Muscle of leg (tissue), 3 donors: ENCODE measurements at regions not wholly inside any gene's neighbourhood (a gene's known extent, or its start where the extent isn't known, plus 50 kb on each side); places are given as distances from the start of the nearest gene placed in this dataset.
A peak's percentile ranks its signal among the peaks of the same experiment; 100 is the strongest.

ENCODE experiments used
- DNase-seq: peaks from one replicate; pipeline ENCODE4 v3.0.0; 2013
- H3K27ac ChIP-seq: one replicate; pipeline ENCODE4 v1.5.1; 2013; ENCODE audit warnings: mild to moderate bottlenecking, low read length, control low read depth
- H3K27me3 ChIP-seq: one replicate; pipeline ENCODE4 v1.6.1; 2013; ENCODE audit warnings: low read length; ENCODE audit not compliant: control insufficient read depth, insufficient read depth
- H3K36me3 ChIP-seq: one replicate; pipeline ENCODE4 v1.6.1; 2013; ENCODE audit warnings: low read length; ENCODE audit not compliant: control insufficient read depth, insufficient read depth
- H3K4me1 ChIP-seq: one replicate; pipeline ENCODE4 v1.6.1; 2013; ENCODE audit warnings: low read length; ENCODE audit not compliant: control insufficient read depth, insufficient read depth
- H3K4me3 ChIP-seq: one replicate; pipeline ENCODE4 v1.5.1; 2013; ENCODE audit warnings: low read length, control low read depth
- H3K9me3 ChIP-seq: replicated peaks from 2 replicates; pipeline ENCODE4 v1.6.1; 2013; ENCODE audit warnings: low read depth, low read length; ENCODE audit not compliant: control insufficient read depth
- WGBS: methylation state at CpG from one replicate; pipeline ENCODE4 v1.1.5; 2013; ENCODE audit warnings: missing lambda C conversion rate; ENCODE audit not compliant: insufficient coverage; 5-methylcytosine and 5-hydroxymethylcytosine counted together

DNA sequence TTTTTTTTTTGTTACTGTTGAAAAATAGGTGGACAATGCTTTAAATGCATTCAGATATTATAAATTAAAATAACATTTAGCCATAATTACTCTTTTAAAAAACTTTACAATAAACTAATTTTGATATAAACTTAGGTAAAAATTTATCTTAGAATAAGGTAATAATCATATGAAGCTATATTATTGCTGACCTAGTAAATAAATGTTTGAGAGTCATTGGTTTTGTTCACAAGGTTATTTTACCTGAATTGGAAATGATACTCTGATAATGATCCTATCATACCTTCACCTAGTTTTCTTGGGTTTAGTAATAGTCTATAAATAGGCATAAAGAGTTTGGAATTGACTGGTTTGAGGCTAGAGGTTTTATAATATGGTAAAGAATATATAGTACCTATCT lies 1076.4 kb upstream of the CDH6 start:
- Histone ChIP-seq H3K36me3 (no peaks in the 10 kb centered on the region), H3K27ac (no peak overlapping the region), H3K9me3 (no peaks in the 10 kb centered on the region), H3K4me3 (no peak overlapping the region), H3K27me3 (no peaks in the 10 kb centered on the region), H3K4me1 (no peaks in the 10 kb centered on the region)
- no peak for DNase-seq

DNA sequence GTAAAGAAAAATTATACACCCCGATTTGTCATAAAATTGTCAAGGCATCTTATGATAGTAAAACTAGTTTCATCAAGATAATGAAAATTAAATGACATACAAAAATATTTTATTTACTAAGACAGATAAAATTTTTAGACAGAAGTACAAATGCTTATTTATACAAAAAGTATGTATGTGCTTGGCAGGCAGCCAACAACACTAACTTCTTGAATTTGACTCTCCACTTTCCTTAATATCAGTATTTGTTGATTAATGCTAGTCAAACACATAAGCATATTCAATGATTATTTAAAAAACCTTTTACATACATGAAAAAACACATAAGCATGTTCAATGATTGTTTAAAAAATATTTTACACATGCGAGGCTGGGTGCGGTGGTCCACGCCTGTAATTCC lies 1079.9 kb upstream of the CDH6 start:
- WGBS = no CpG with 5 or more reads among the region's 4 CpGs
- H3K4me1 ChIP-seq = no peaks in the 10 kb centered on the region
- no peak for DNase-seq
- no peak overlapping the region for H3K4me3 ChIP-seq
- no peaks in the 10 kb centered on the region for H3K9me3 ChIP-seq
- H3K36me3 ChIP-seq = no peaks in the 10 kb centered on the region
- H3K27ac ChIP-seq = no peak overlapping the region
- H3K27me3 ChIP-seq = no peaks in the 10 kb centered on the region

- no peaks in the 10 kb centered on the region for H3K27me3 ChIP-seq
- H3K4me3 ChIP-seq = no peak overlapping the region
- no peaks in the 10 kb centered on the region for H3K4me1 ChIP-seq
- H3K27ac ChIP-seq = no peak overlapping the region
- DNase-seq = no peak
- no CpG with 5 or more reads among the region's 2 CpGs for WGBS
- H3K36me3 ChIP-seq = no peaks in the 10 kb centered on the region
- no peaks in the 10 kb centered on the region for H3K9me3 ChIP-seq
Measured at GRCh38 chr5:30112867-30113266, 1080.6 kb upstream of the CDH6 start.

- no CpG with 5 or more reads among the region's 2 CpGs for WGBS
- Histone ChIP-seq H3K36me3 (no peaks in the 10 kb centered on the region), H3K4me3 (no peak overlapping the region), H3K9me3 (no peaks in the 10 kb centered on the region), H3K27ac (no peak overlapping the region), H3K4me1 (no peaks in the 10 kb centered on the region), H3K27me3 (no peaks in the 10 kb centered on the region)
- DNase-seq = peak; percentile 84
Measured at GRCh38 chr5:30108051-30108450, 1085.4 kb upstream of the CDH6 start.

DNA sequence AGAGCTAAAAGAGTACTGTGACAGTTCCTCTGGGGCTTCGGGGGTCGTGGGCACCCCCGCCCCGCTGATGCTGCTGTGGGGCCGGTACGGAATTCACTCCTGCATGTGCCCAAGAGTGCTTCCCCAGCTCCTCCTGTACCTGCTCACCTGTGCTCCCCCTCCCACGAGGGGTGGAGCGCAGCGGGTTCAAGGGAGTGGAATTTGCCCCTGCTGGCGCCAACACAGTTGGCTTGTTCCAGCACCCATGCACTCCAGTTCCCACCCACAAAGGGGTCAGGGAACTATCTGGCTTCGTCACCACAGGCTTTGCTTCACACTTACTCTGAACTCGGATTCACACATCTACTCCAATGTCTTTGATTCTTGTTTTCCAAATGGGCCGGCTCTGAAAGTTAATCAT lies 1086.9 kb upstream of the CDH6 start:
- Histone ChIP-seq H3K4me3 (no peak overlapping the region), H3K27me3 (no peaks in the 10 kb centered on the region), H3K4me1 (no peaks in the 10 kb centered on the region), H3K27ac (no peak overlapping the region), H3K9me3 (no peaks in the 10 kb centered on the region), H3K36me3 (no peaks in the 10 kb centered on the region)
- WGBS = 96% methylated on average over 10 of the region's 13 CpGs
- no peak for DNase-seq

DNA sequence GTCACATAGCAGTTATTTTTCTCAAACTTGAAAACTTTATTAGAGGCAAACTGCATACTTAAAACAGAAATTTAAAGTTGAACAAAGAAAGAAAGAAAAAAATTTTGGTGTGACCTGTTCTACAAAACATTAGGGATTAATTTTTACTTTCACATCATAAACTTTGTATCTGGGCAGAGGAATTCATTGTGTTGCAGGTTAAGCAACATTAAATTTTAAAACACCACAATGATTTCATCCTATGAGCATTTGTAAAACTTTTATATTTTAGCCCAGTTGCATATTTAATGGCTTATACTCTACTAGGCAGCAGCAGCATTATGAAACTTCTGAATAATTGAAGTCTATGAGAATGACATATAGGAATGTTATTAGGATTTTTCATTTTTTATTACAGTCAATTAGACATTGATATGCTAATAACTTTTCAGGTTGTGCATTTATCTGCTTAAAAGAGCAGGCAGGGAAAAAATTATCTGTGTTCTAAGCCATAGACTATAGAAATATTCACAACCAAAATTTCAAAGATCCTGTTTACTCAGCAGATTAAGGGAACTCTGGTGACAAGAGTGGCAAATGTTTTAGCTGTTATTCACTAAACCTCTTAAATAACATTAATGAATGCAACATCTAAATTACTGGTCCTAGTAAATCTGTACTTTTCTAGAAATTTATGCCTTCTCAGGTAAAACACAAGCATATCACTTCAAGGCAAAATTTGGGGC lies 1088.5 kb upstream of the CDH6 start:
- H3K27ac ChIP-seq = no peak overlapping the region
- H3K4me3 ChIP-seq = no peak overlapping the region
- no peaks in the 10 kb centered on the region for H3K9me3 ChIP-seq
- H3K27me3 ChIP-seq = no peaks in the 10 kb centered on the region
- H3K36me3 ChIP-seq = no peaks in the 10 kb centered on the region
- H3K4me1 ChIP-seq = no peaks in the 10 kb centered on the region
- DNase-seq = no peak

DNA sequence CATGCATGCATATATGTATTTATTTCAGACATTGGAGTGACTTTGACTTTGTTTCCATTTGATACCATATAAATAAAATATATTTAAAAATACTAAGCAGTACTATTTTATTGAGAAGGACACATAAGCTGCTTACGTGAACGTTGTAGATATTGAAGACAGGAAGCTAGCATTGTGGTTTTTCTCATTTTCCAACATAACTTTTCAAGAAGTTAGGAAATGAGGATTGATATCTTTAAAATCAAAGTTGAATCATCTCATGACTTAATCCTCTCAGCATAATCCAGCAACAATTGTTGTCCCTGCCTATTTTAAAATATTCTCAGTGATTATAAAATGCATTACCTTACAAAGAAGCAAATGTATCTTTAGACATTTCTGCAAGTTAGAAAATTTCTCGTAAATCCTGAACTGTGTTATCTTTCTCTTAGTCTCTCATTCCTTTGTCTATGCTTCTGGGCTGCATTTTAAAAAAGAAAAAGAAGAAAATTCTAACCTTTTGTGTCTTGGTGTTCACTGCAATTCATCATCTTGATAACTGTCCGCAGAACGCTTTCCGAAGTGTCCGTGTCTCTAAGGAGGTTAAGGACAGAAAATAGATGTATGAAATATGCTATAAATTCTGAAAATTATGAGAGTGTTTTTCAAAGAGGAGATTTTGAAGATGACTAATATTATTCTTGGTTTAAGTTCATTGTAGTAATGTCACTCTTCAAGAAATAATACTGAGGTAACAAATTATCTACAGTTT lies 1089.9 kb upstream of the CDH6 start:
- Histone ChIP-seq H3K4me1 (no peaks in the 10 kb centered on the region), H3K27me3 (no peaks in the 10 kb centered on the region), H3K9me3 (no peaks in the 10 kb centered on the region), H3K36me3 (no peaks in the 10 kb centered on the region), H3K4me3 (no peak overlapping the region), H3K27ac (no peak overlapping the region)
- WGBS = 76% methylated on average over 4 of the region's 7 CpGs
- no peak for DNase-seq

DNA sequence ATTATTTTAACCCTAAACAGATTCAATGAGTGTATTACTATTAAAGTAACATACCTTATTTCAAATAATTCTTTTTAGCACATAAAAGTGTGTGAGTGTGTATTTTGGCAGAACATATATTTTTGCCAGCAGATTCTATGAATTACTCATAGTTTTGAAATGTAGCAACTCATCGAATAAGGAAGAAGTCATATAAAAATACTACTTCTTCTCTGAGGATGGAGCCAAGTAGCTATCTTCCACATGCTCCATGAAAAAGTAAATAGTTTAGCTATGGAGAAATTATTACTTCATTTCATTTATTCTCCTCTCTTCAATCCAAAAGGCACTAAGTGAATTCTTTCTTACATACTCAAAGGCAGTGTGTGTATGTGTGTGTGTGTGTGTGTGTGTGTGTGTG lies 1090.4 kb upstream of the CDH6 start:
- no peak overlapping the region for H3K27ac ChIP-seq
- no peaks in the 10 kb centered on the region for H3K27me3 ChIP-seq
- H3K36me3 ChIP-seq = no peaks in the 10 kb centered on the region
- DNase-seq = peak; percentile 62
- H3K9me3 ChIP-seq = no peaks in the 10 kb centered on the region
- H3K4me3 ChIP-seq = no peak overlapping the region
- no CpG with 5 or more reads among the region's 1 CpG for WGBS
- H3K4me1 ChIP-seq = no peaks in the 10 kb centered on the region

GRCh38 chr5:30102185-30102584 lies 1091.3 kb upstream of the CDH6 start:
- no peak overlapping the region for H3K4me3 ChIP-seq
- H3K36me3 ChIP-seq = no peaks in the 10 kb centered on the region
- H3K27ac ChIP-seq = no peak overlapping the region
- WGBS = 80% methylated on average over 1 of the region's 2 CpGs
- no peaks in the 10 kb centered on the region for H3K9me3 ChIP-seq
- no peak for DNase-seq
- H3K4me1 ChIP-seq = no peaks in the 10 kb centered on the region
- H3K27me3 ChIP-seq = no peaks in the 10 kb centered on the region

GRCh38 chr5:30100929-30101328 lies 1092.6 kb upstream of the CDH6 start:
- Histone ChIP-seq H3K9me3 (no peaks in the 10 kb centered on the region), H3K4me3 (no peak overlapping the region), H3K27me3 (no peaks in the 10 kb centered on the region), H3K4me1 (no peaks in the 10 kb centered on the region), H3K27ac (no peak overlapping the region), H3K36me3 (no peaks in the 10 kb centered on the region)
- WGBS = 57% methylated on average over 1 of the region's 2 CpGs
- no peak for DNase-seq
